ENCODE measurements at regions not wholly inside any gene's neighbourhood (a gene's known extent, or its start where the extent isn't known, plus 50 kb on each side); places are given as distances from the start of the nearest gene placed in this dataset.
A peak's percentile ranks its signal among the peaks of the same experiment; 100 is the strongest.

DNA sequence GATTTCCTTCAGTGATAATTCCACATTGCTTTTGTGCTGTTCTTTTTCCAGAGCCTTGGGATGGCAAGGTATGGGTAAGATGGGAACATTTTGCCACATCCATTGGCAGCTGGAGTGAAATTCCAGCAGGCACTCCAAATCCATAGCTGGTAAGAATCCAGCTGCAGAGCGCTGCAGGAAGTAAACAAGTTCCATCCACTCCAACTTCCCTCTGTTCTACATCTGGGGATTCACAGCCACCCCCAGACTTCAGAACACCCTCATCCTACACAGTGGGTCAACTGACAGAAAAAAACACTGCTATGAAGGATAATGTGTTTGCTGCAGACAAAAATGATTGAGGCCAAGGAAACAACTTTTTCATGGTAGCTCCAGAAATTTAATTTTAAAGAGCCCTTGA is 747.8 kb downstream of the MAFB start:
- Histone ChIP-seq H3K36me3 (ENCODE audit: control insufficient read depth, insufficient read depth, low read length) (no peaks in the 10 kb centered on the region), H3K27ac (ENCODE audit: insufficient read depth, low read length, poor library complexity, severe bottlenecking) (no peak overlapping the region), H3K4me3 (ENCODE audit: low read depth, low read length) (no peak overlapping the region), H3K4me1 (ENCODE audit: control insufficient read depth, insufficient read depth, low read length, poor library complexity, severe bottlenecking) (no peaks in the 10 kb centered on the region), H3K9me3 (ENCODE audit: control insufficient read depth in 2 of 2, low read length in 2 of 2) (peaks cover 3 to 4% of the 10 kb centered on the region in 2 experiments), H3K27me3 (ENCODE audit: control insufficient read depth, insufficient read depth, low read length) (no peaks in the 10 kb centered on the region)
- DNase-seq (no peak), ATAC-seq (ENCODE audit: low read depth in 2 of 2) (no peak)
- Mint-ChIP-seq H3K36me3 (no peaks in the 10 kb centered on the region), H3K4me1 (no peaks in the 10 kb centered on the region), H3K27ac (no peak overlapping the region), H3K27me3 (no peaks in the 10 kb centered on the region), H3K9me3 (peaks cover 0 to 6% (median 0%) of the 10 kb centered on the region in 7 donors), H3K4me3 (no peak overlapping the region)

DNA sequence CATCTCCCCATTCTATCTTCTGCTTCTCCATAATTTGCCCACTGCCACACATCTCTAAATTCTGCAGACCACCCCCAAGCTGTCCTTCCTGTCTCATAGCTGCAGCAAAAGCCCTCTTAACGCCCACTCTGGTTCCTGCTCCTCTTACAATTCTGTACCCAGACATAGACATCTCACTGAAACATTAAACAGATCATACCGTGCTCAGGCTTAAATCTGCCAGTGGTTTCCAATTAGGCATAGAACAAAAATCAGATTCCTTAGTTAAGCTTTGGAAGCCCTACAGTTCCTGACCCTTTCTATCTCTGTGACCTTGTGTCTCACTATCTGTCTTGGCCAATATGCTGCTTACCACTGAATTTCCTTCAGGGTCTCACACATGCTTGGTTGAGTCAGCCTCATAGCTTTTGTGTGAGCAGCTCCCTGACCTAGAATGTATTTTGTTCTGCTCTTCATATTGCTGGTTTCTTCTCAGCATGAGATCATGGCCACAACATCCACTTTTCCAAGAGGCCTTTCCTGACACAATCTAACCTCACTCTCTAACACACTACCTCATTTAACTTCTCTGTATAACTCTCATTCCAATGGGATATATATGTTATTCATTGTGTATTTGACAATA is 749.7 kb downstream of the MAFB start:
- no peak overlapping the region for H3K4me3 Mint-ChIP-seq
- Histone ChIP-seq H3K36me3 (ENCODE audit: control insufficient read depth, insufficient read depth, low read length) (no peaks in the 10 kb centered on the region), H3K27ac (ENCODE audit: insufficient read depth, low read length, poor library complexity, severe bottlenecking) (no peak overlapping the region), H3K27me3 (ENCODE audit: control insufficient read depth, insufficient read depth, low read length) (no peaks in the 10 kb centered on the region), H3K9me3 (ENCODE audit: control insufficient read depth in 2 of 2, low read length in 2 of 2) (peaks cover 3 to 4% of the 10 kb centered on the region in 2 experiments), H3K4me1 (ENCODE audit: control insufficient read depth, insufficient read depth, low read length, poor library complexity, severe bottlenecking) (no peaks in the 10 kb centered on the region), H3K4me3 (ENCODE audit: low read depth, low read length) (no peak overlapping the region)
- H3K4me1 Mint-ChIP-seq = no peaks in the 10 kb centered on the region
- ATAC-seq (ENCODE audit: low read depth in 2 of 2) (no peak), DNase-seq (no peak)
- no peaks in the 10 kb centered on the region for H3K36me3 Mint-ChIP-seq
- H3K27me3 Mint-ChIP-seq = no peaks in the 10 kb centered on the region
- peaks cover 0 to 5% (median 0%) of the 10 kb centered on the region in 7 donors for H3K9me3 Mint-ChIP-seq
- peak overlapping the region in 1 of 3 donors; percentile 10 for H3K27ac Mint-ChIP-seq

GRCh38 chr20:39936401-39936800 is 752.6 kb downstream of the MAFB start:
- Histone ChIP-seq H3K27me3 (ENCODE audit: control insufficient read depth, insufficient read depth, low read length) (no peaks in the 10 kb centered on the region), H3K9me3 (ENCODE audit: control insufficient read depth in 2 of 2, low read length in 2 of 2) (no peaks in the 10 kb centered on the region), H3K4me3 (ENCODE audit: low read depth, low read length) (no peak overlapping the region), H3K4me1 (ENCODE audit: control insufficient read depth, insufficient read depth, low read length, poor library complexity, severe bottlenecking) (no peaks in the 10 kb centered on the region), H3K36me3 (ENCODE audit: control insufficient read depth, insufficient read depth, low read length) (no peaks in the 10 kb centered on the region), H3K27ac (ENCODE audit: insufficient read depth, low read length, poor library complexity, severe bottlenecking) (no peak overlapping the region)
- no peaks in the 10 kb centered on the region for H3K36me3 Mint-ChIP-seq
- H3K27me3 Mint-ChIP-seq = no peaks in the 10 kb centered on the region
- DNase-seq (no peak), ATAC-seq (ENCODE audit: low read depth in 2 of 2) (no peak)
- H3K27ac Mint-ChIP-seq = peak overlapping the region in 1 of 3 donors; percentile 32
- peaks cover 0 to 8% (median 2%) of the 10 kb centered on the region in 7 donors for H3K9me3 Mint-ChIP-seq
- no peaks in the 10 kb centered on the region for H3K4me1 Mint-ChIP-seq
- no peak overlapping the region for H3K4me3 Mint-ChIP-seq

- H3K27me3 Mint-ChIP-seq = no peaks in the 10 kb centered on the region
- Histone ChIP-seq H3K4me1 (ENCODE audit: control insufficient read depth, insufficient read depth, low read length, poor library complexity, severe bottlenecking) (no peaks in the 10 kb centered on the region), H3K36me3 (ENCODE audit: control insufficient read depth, insufficient read depth, low read length) (no peaks in the 10 kb centered on the region), H3K27ac (ENCODE audit: insufficient read depth, low read length, poor library complexity, severe bottlenecking) (no peak overlapping the region), H3K4me3 (ENCODE audit: low read depth, low read length) (no peak overlapping the region), H3K27me3 (ENCODE audit: control insufficient read depth, insufficient read depth, low read length) (no peaks in the 10 kb centered on the region), H3K9me3 (ENCODE audit: control insufficient read depth in 2 of 2, low read length in 2 of 2) (no peaks in the 10 kb centered on the region)
- DNase-seq = no peak
- no peak overlapping the region for H3K27ac Mint-ChIP-seq
- ATAC-seq (ENCODE audit: low read depth in 2 of 2) = no peak
- no peaks in the 10 kb centered on the region for H3K4me1 Mint-ChIP-seq
- no peaks in the 10 kb centered on the region for H3K36me3 Mint-ChIP-seq
- no peak overlapping the region for H3K4me3 Mint-ChIP-seq
- peaks cover 0 to 8% (median 2%) of the 10 kb centered on the region in 7 donors for H3K9me3 Mint-ChIP-seq
Measured at GRCh38 chr20:39935901-39936300, 753.1 kb downstream of the MAFB start.

GRCh38 chr20:39916236-39916765 is 772.7 kb downstream of the MAFB start:
- H3K27ac ChIP-seq (ENCODE audit: insufficient read depth, low read length, poor library complexity, severe bottlenecking) = no peak overlapping the region
- DNase-seq = no peak
- no peaks in the 10 kb centered on the region for H3K36me3 Mint-ChIP-seq
- H3K27ac Mint-ChIP-seq = no peak overlapping the region
- H3K36me3 ChIP-seq (ENCODE audit: control insufficient read depth, insufficient read depth, low read length) = no peaks in the 10 kb centered on the region
- H3K27me3 Mint-ChIP-seq = no peaks in the 10 kb centered on the region
- H3K4me3 Mint-ChIP-seq = no peak overlapping the region
- H3K9me3 Mint-ChIP-seq = peaks cover 0 to 3% (median 0%) of the 10 kb centered on the region in 7 donors
- ATAC-seq (ENCODE audit: low read depth in 2 of 2) = no peak
- H3K9me3 ChIP-seq (ENCODE audit: control insufficient read depth in 2 of 2, low read length in 2 of 2) = no peaks in the 10 kb centered on the region
- H3K4me1 ChIP-seq (ENCODE audit: control insufficient read depth, insufficient read depth, low read length, poor library complexity, severe bottlenecking) = no peaks in the 10 kb centered on the region
- no peaks in the 10 kb centered on the region for H3K4me1 Mint-ChIP-seq
- no peak overlapping the region for H3K4me3 ChIP-seq (ENCODE audit: low read depth, low read length)
- H3K27me3 ChIP-seq (ENCODE audit: control insufficient read depth, insufficient read depth, low read length) = no peaks in the 10 kb centered on the region

DNA sequence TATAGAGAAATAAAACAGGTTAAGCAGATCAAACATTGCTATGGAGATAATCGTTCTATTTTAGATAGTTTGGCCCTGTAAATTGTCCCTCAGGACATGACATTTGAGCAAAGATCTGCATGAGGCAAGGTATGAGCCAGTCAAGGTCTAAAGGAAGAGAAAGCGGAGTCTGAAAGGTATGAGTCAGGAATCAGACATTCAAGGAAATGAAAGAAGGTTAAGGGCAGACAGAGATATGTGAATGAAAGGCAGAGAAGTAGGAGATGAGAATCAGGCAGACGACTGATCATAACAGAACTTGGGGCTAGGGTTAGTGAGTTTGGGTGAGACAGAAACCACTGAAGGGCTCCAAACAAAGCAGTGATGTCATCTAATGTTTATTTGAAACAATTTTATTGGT is 775.8 kb downstream of the MAFB start:
- H3K27ac ChIP-seq (ENCODE audit: insufficient read depth, low read length, poor library complexity, severe bottlenecking) = no peak overlapping the region
- H3K9me3 ChIP-seq (ENCODE audit: control insufficient read depth in 2 of 2, low read length in 2 of 2) = no peaks in the 10 kb centered on the region
- no peak for ATAC-seq (ENCODE audit: low read depth in 2 of 2)
- Mint-ChIP-seq H3K4me1 (no peaks in the 10 kb centered on the region), H3K4me3 (no peak overlapping the region), H3K27ac (no peak overlapping the region), H3K9me3 (peaks cover 0 to 2% (median 0%) of the 10 kb centered on the region in 7 donors), H3K36me3 (no peaks in the 10 kb centered on the region), H3K27me3 (no peaks in the 10 kb centered on the region)
- no peaks in the 10 kb centered on the region for H3K4me1 ChIP-seq (ENCODE audit: control insufficient read depth, insufficient read depth, low read length, poor library complexity, severe bottlenecking)
- H3K4me3 ChIP-seq (ENCODE audit: low read depth, low read length) = no peak overlapping the region
- no peak for DNase-seq
- no peaks in the 10 kb centered on the region for H3K27me3 ChIP-seq (ENCODE audit: control insufficient read depth, insufficient read depth, low read length)
- H3K36me3 ChIP-seq (ENCODE audit: control insufficient read depth, insufficient read depth, low read length) = no peaks in the 10 kb centered on the region

GRCh38 chr20:39911497-39911896 is 777.5 kb downstream of the MAFB start:
- Mint-ChIP-seq H3K4me1 (no peaks in the 10 kb centered on the region), H3K27me3 (no peaks in the 10 kb centered on the region), H3K4me3 (no peak overlapping the region), H3K9me3 (peaks cover 0 to 2% (median 0%) of the 10 kb centered on the region in 7 donors), H3K27ac (no peak overlapping the region), H3K36me3 (no peaks in the 10 kb centered on the region)
- Histone ChIP-seq H3K36me3 (ENCODE audit: control insufficient read depth, insufficient read depth, low read length) (no peaks in the 10 kb centered on the region), H3K27me3 (ENCODE audit: control insufficient read depth, insufficient read depth, low read length) (no peaks in the 10 kb centered on the region), H3K9me3 (ENCODE audit: control insufficient read depth in 2 of 2, low read length in 2 of 2) (no peaks in the 10 kb centered on the region), H3K4me1 (ENCODE audit: control insufficient read depth, insufficient read depth, low read length, poor library complexity, severe bottlenecking) (no peaks in the 10 kb centered on the region), H3K4me3 (ENCODE audit: low read depth, low read length) (no peak overlapping the region), H3K27ac (ENCODE audit: insufficient read depth, low read length, poor library complexity, severe bottlenecking) (no peak overlapping the region)
- no peak for ATAC-seq (ENCODE audit: low read depth in 2 of 2)
- no peak for DNase-seq

GRCh38 chr20:39910536-39910935 is 778.5 kb downstream of the MAFB start:
- no peak for DNase-seq
- H3K27ac ChIP-seq (ENCODE audit: insufficient read depth, low read length, poor library complexity, severe bottlenecking) = no peak overlapping the region
- H3K27me3 ChIP-seq (ENCODE audit: control insufficient read depth, insufficient read depth, low read length) = no peaks in the 10 kb centered on the region
- Mint-ChIP-seq H3K9me3 (peaks cover 0 to 3% (median 2%) of the 10 kb centered on the region in 7 donors), H3K4me3 (no peak overlapping the region), H3K4me1 (no peaks in the 10 kb centered on the region), H3K27ac (no peak overlapping the region), H3K36me3 (no peaks in the 10 kb centered on the region), H3K27me3 (no peaks in the 10 kb centered on the region)
- ATAC-seq (ENCODE audit: low read depth in 2 of 2) = no peak
- no peaks in the 10 kb centered on the region for H3K9me3 ChIP-seq (ENCODE audit: control insufficient read depth in 2 of 2, low read length in 2 of 2)
- no peaks in the 10 kb centered on the region for H3K36me3 ChIP-seq (ENCODE audit: control insufficient read depth, insufficient read depth, low read length)
- H3K4me3 ChIP-seq (ENCODE audit: low read depth, low read length) = no peak overlapping the region
- no peaks in the 10 kb centered on the region for H3K4me1 ChIP-seq (ENCODE audit: control insufficient read depth, insufficient read depth, low read length, poor library complexity, severe bottlenecking)

Data from CD4-positive, CD25-positive, alpha-beta regulatory T cell (primary cell).